ENCODE measurements at regions not wholly inside any gene's neighbourhood (a gene's known extent, or its start where the extent isn't known, plus 50 kb on each side); places are given as distances from the start of the nearest gene placed in this dataset.
"Not testable (repeated sequence)": the region's sequence is repeated elsewhere in the genome, so short reads cannot be mapped to it uniquely, and the experiment has no call there.

DNA sequence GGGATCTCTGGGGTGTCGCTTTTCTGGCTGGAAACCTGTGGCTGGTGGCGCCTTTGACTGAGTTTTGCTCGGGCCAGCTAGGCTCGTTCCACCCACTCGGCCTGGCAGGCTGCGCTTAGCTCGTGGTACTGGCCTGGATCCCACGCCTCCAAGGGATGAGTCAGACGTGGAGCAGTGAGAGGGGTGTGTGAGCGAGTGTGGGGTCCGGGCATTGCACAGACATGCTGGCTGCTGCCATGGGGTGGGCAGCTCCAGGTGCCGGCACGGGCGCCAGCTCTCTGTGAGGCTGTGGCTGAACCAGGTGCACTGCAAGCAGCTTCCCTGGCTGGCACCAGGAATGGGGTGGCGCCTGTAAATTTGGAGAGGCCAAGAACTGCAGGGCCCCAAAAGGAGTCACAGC lies 63.1 kb upstream of the CACNA2D1 start:
- no peak for DNase-seq
- intact Hi-C loops (cut with micrococcal nuclease) = no loop called here
- ChIA-PET POLR2A (no interaction called here), CTCF (no interaction called here)
- Mint-ChIP-seq H3K9me3 (peaks cover 7% of the 10 kb centered on the region), H3K27ac (no peak overlapping the region), H3K4me3 (no peak overlapping the region), H3K36me3 (ENCODE audit: low read depth) (no peaks in the 10 kb centered on the region), H3K4me1 (no peaks in the 10 kb centered on the region), H3K27me3 (no peaks in the 10 kb centered on the region)
- TF ChIP-seq, protein P1, sequence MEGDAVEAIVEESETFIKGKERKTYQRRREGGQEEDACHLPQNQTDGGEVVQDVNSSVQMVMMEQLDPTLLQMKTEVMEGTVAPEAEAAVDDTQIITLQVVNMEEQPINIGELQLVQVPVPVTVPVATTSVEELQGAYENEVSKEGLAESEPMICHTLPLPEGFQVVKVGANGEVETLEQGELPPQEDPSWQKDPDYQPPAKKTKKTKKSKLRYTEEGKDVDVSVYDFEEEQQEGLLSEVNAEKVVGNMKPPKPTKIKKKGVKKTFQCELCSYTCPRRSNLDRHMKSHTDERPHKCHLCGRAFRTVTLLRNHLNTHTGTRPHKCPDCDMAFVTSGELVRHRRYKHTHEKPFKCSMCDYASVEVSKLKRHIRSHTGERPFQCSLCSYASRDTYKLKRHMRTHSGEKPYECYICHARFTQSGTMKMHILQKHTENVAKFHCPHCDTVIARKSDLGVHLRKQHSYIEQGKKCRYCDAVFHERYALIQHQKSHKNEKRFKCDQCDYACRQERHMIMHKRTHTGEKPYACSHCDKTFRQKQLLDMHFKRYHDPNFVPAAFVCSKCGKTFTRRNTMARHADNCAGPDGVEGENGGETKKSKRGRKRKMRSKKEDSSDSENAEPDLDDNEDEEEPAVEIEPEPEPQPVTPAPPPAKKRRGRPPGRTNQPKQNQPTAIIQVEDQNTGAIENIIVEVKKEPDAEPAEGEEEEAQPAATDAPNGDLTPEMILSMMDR (IDR thresholded peaks at IDR 0.05) = no peak
- no peak for ATAC-seq (ENCODE audit: low read depth)

DNA sequence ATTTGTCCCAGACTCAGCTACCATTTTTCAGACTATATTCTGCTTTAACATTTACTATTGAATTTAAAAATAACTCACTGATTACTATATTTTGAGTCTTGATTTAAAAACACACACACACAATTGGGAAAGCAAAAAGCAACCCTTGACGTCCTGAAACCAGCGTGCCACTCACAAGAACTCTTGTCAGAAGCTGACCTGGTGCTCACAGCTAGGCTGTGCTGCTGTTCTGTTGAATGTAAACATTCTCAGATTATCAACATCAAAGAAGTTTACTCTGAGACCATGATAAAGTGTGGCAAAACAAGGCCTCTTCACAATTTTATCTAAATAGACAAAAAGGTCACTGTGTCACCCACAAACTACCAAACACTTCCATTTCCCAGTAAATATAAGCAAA lies 62.6 kb upstream of the CACNA2D1 start:
- no peaks in the 10 kb centered on the region for H3K27me3 Mint-ChIP-seq
- H3K4me1 Mint-ChIP-seq = no peaks in the 10 kb centered on the region
- no peak for ATAC-seq (ENCODE audit: low read depth)
- TF ChIP-seq, protein P1 (IDR thresholded peaks at IDR 0.05) = no peak
- ChIA-PET CTCF (no interaction called here), POLR2A (no interaction called here)
- no peak overlapping the region for H3K27ac Mint-ChIP-seq
- H3K4me3 Mint-ChIP-seq = no peak overlapping the region
- H3K36me3 Mint-ChIP-seq (ENCODE audit: low read depth) = no peaks in the 10 kb centered on the region
- peaks cover 7% of the 10 kb centered on the region for H3K9me3 Mint-ChIP-seq
- intact Hi-C loops (cut with micrococcal nuclease) = no loop called here
- DNase-seq = no peak

DNA sequence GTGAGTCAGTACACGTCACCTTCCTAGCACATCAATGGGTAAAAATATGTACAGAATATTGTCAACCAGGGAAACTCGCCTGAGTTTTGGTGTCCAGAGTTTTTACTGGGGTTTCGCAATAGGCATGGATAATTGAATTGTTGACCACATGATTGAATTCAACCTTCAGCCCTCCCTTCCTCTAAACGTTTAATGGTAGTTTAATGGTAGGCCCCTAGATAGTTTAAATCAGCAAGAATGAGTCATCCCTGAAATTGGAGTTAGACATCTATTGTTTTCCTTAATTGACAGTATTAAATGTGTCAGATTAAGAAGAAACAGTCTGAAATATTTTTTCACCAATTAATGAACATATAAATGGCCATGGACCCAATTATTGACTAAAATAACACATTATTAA lies 57.8 kb upstream of the CACNA2D1 start:
- DNase-seq (no peak), ATAC-seq (ENCODE audit: low read depth) (no peak)
- CTCF ChIA-PET = interaction anchor here (0.5 kb wide), 1 partner anchor 24 kb away, joined by 5 read pairs; no protein-coding TSS in a partner anchor
- no peak overlapping the region for H3K27ac Mint-ChIP-seq
- intact Hi-C loops (cut with micrococcal nuclease) = no loop called here
- H3K9me3 Mint-ChIP-seq = peaks cover 12% of the 10 kb centered on the region
- no peak overlapping the region for H3K4me3 Mint-ChIP-seq
- no peaks in the 10 kb centered on the region for H3K4me1 Mint-ChIP-seq
- POLR2A ChIA-PET = no interaction called here
- TF ChIP-seq, protein P1 (IDR thresholded peaks at IDR 0.05) = no peak
- H3K27me3 Mint-ChIP-seq = no peaks in the 10 kb centered on the region
- no peaks in the 10 kb centered on the region for H3K36me3 Mint-ChIP-seq (ENCODE audit: low read depth)

DNA sequence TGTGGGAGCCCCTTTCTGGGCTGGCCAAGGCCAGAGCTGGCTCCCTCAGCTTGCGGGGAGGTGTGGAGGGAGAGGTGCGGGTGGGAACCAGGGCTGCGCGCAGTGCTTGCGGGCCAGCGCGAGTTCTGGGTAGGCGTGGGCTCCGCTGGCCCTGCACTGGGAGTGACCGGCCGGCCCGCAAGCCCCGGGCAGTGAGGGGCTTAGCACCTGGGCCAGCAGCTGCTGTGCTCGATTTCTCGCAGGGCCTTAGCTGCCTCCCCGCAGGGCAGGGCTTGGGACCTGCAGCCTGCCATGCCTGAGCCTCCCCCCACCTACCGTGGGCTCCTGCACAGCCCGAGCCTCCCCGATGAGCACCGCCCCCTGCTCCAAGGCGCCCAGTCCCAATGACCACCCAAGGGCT lies 56.0 kb upstream of the CACNA2D1 start:
- CTCF ChIA-PET; DNase-seq; H3K4me1 Mint-ChIP-seq; H3K27me3 Mint-ChIP-seq; ATAC-seq (ENCODE audit: low read depth); intact Hi-C loops (cut with micrococcal nuclease); H3K36me3 Mint-ChIP-seq (ENCODE audit: low read depth); POLR2A ChIA-PET; H3K9me3 Mint-ChIP-seq; H3K27ac Mint-ChIP-seq; H3K4me3 Mint-ChIP-seq: not testable (repeated sequence)

DNA sequence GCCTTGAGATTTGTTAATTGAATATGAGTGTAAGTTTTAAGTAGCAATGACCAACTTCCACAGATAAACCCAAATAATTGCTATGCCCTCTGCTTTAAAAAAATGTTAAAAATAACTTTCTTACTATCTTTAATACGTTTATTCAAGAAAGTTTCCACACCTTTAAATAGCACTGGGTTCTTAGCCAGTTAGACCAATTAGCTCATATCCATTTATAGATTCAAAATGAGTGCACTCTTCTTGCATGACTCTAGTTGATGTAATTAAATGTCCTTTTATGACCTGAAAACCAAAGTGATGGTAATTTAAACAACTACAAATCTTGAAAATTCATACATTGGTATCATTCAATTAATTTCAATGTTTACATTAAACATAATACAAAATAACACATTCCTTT lies 50.8 kb upstream of the CACNA2D1 start:
- TF ChIP-seq, protein P1 (IDR thresholded peaks at IDR 0.05) = no peak
- ATAC-seq (ENCODE audit: low read depth) (no peak), DNase-seq (no peak)
- CTCF ChIA-PET = no interaction called here
- no peak overlapping the region for H3K27ac Mint-ChIP-seq
- POLR2A ChIA-PET = no interaction called here
- no peaks in the 10 kb centered on the region for H3K4me1 Mint-ChIP-seq
- intact Hi-C loops (cut with micrococcal nuclease) = no loop called here
- no peak overlapping the region for H3K4me3 Mint-ChIP-seq
- H3K36me3 Mint-ChIP-seq (ENCODE audit: low read depth) = no peaks in the 10 kb centered on the region
- H3K27me3 Mint-ChIP-seq = no peaks in the 10 kb centered on the region
- no peaks in the 10 kb centered on the region for H3K9me3 Mint-ChIP-seq
